H9 (cell line): ENCODE measurements at regions not wholly inside any gene's neighbourhood (a gene's known extent, or its start where the extent isn't known, plus 50 kb on each side); places are given as distances from the start of the nearest gene placed in this dataset.

Experiments
- DNase-seq: peaks from one replicate; pipeline ENCODE4 v3.0.0-alpha.2; 2017
- H2AFZ ChIP-seq: one replicate; pipeline ENCODE4 v1.6.1; 2013; ENCODE audit warnings: mild to moderate bottlenecking, low read length, control low read depth, moderate library complexity
- H2AK5ac ChIP-seq: 2 replicates; pipeline ENCODE4 v1.6.1; 2013; ENCODE audit warnings: low read length, control low read depth, mixed read lengths; ENCODE audit not compliant: insufficient read length
- H2BK120ac ChIP-seq: one replicate; pipeline ENCODE4 v1.6.1; 2013; ENCODE audit warnings: low read depth, mild to moderate bottlenecking, low read length, control low read depth, inconsistent platforms; ENCODE audit not compliant: poor library complexity, severe bottlenecking
- H2BK12ac ChIP-seq: 2 replicates; pipeline ENCODE4 v1.6.1; 2013; ENCODE audit warnings: low read length, control low read depth, mixed read lengths, low read depth; ENCODE audit not compliant: insufficient read length
- H2BK15ac ChIP-seq: 2 replicates; pipeline ENCODE4 v1.6.1; 2013; ENCODE audit warnings: low read depth, low read length, control low read depth
- H2BK20ac ChIP-seq: one replicate; pipeline ENCODE4 v1.6.1; 2013; ENCODE audit warnings: low read depth, mild to moderate bottlenecking, low read length, control low read depth, inconsistent platforms; ENCODE audit not compliant: poor library complexity, severe bottlenecking
- H2BK5ac ChIP-seq: 2 replicates; pipeline ENCODE4 v1.6.1; 2013; ENCODE audit warnings: low read length, control low read depth, mixed read lengths; ENCODE audit not compliant: insufficient read length
- H3K14ac ChIP-seq: 2 replicates; pipeline ENCODE4 v1.6.1; 2013; ENCODE audit warnings: low read length, control low read depth; ENCODE audit not compliant: insufficient read depth
- H3K18ac ChIP-seq: 2 replicates; pipeline ENCODE4 v1.6.1; 2013; ENCODE audit warnings: low read depth, mild to moderate bottlenecking, mixed read lengths, low read length, control low read depth; ENCODE audit not compliant: insufficient read length
- H3K23ac ChIP-seq: 2 replicates; pipeline ENCODE4 v1.6.1; 2013; ENCODE audit warnings: low read length, control low read depth, mixed read lengths, low read depth; ENCODE audit not compliant: insufficient read length
- H3K23me2 ChIP-seq: 2 replicates; pipeline ENCODE4 v1.6.1; 2013; ENCODE audit warnings: low read depth, mild to moderate bottlenecking, mixed read lengths, low read length, control low read depth; ENCODE audit not compliant: insufficient read length, poor library complexity, severe bottlenecking
- H3K27ac ChIP-seq: 2 replicates; pipeline ENCODE4 v1.5.1; 2013; ENCODE audit warnings: low read length, control low read depth, mixed read lengths, low read depth; ENCODE audit not compliant: insufficient read length
- H3K27me3 ChIP-seq: 2 replicates; pipeline ENCODE4 v1.6.1; 2013; ENCODE audit warnings: low read length, control low read depth, inconsistent platforms; ENCODE audit not compliant: insufficient read depth
- H3K4ac ChIP-seq: 2 replicates; pipeline ENCODE4 v1.6.1; 2013; ENCODE audit warnings: low read depth, mild to moderate bottlenecking, control low read depth, inconsistent platforms, low read length, moderate library complexity
- H3K4me1 ChIP-seq: 2 replicates; pipeline ENCODE4 v1.6.1; 2013; ENCODE audit warnings: low read length, control low read depth, inconsistent platforms; ENCODE audit not compliant: insufficient read depth
- H3K4me2 ChIP-seq: 2 replicates; pipeline ENCODE4 v1.6.1; 2013; ENCODE audit warnings: low read length, control low read depth, mixed read lengths; ENCODE audit not compliant: insufficient read length, insufficient read depth
- H3K56ac ChIP-seq: 2 replicates; pipeline ENCODE4 v1.6.1; 2013; ENCODE audit warnings: low read depth, mild to moderate bottlenecking, mixed read lengths, low read length, control low read depth; ENCODE audit not compliant: insufficient read length
- H3K79me1 ChIP-seq: 2 replicates; pipeline ENCODE4 v1.6.1; 2013; ENCODE audit warnings: low read depth, mild to moderate bottlenecking, moderate library complexity, low read length, control low read depth, inconsistent platforms; ENCODE audit not compliant: insufficient read depth, poor library complexity, severe bottlenecking
- H3K79me2 ChIP-seq: 2 replicates; pipeline ENCODE4 v1.6.1; 2013; ENCODE audit warnings: low read length, control low read depth, inconsistent platforms; ENCODE audit not compliant: insufficient read depth
- H3K9ac ChIP-seq: 2 replicates; pipeline ENCODE4 v1.6.1; 2013; ENCODE audit warnings: low read length, control low read depth, mixed read lengths; ENCODE audit not compliant: insufficient read length; ENCODE audit errors: extremely low read depth
- H3K9me3 ChIP-seq: one replicate; pipeline ENCODE4 v1.6.1; 2013; ENCODE audit warnings: low read depth, low read length, inconsistent platforms; ENCODE audit not compliant: control insufficient read depth
- H3T11ph ChIP-seq: one replicate; pipeline ENCODE4 v1.6.1; 2013; ENCODE audit warnings: mild to moderate bottlenecking, low read length, control low read depth, inconsistent platforms
- H4K20me1 ChIP-seq: one replicate; pipeline ENCODE4 v1.6.1; 2013; ENCODE audit not compliant: control insufficient read depth, insufficient read length, insufficient read depth
- H4K5ac ChIP-seq: 2 replicates; pipeline ENCODE4 v1.6.1; 2013; ENCODE audit warnings: low read depth, mild to moderate bottlenecking, mixed read lengths, low read length, control low read depth; ENCODE audit not compliant: insufficient read length
- H4K8ac ChIP-seq: replicated peaks from 2 replicates; pipeline ENCODE4 v1.6.1; 2013; ENCODE audit warnings: low read length, control low read depth, mixed read lengths, low read depth; ENCODE audit not compliant: insufficient read length
- H4K91ac ChIP-seq: 2 replicates; pipeline ENCODE4 v1.6.1; 2013; ENCODE audit warnings: low read depth, mild to moderate bottlenecking, moderate library complexity, mixed read lengths, low read length, control low read depth; ENCODE audit not compliant: insufficient read length
- H3K27ac Mint-ChIP-seq, 3 experiments: 2 replicates in 2 of 3; 3 replicates in 1 of 3; pipeline ENCODE4 v1.8.0; 2020 to 2021; ENCODE audit warnings: mixed read lengths in 3 of 3, mild to moderate bottlenecking in 1 of 3, moderate library complexity in 1 of 3
- H3K27me3 Mint-ChIP-seq: 2 replicates; pipeline ENCODE4 v1.8.0; 2021; ENCODE audit warnings: low read depth, mild to moderate bottlenecking, moderate library complexity, mixed read lengths
- H3K36me3 Mint-ChIP-seq, 3 experiments: 2 replicates in 2 of 3; 3 replicates in 1 of 3; pipeline ENCODE4 v1.8.0; 2020 to 2021; ENCODE audit warnings: low read depth in 3 of 3, mixed read lengths in 3 of 3; ENCODE audit not compliant: insufficient read depth in 1 of 3
- H3K4me1 Mint-ChIP-seq, 2 experiments: 2 replicates each; pipeline ENCODE4 v1.8.0; 2020; ENCODE audit warnings: mixed read lengths in 2 of 2
- H3K4me3 Mint-ChIP-seq, 2 experiments: 2 replicates in 1 of 2; 3 replicates in 1 of 2; pipeline ENCODE4 v1.8.0; 2020 to 2021; ENCODE audit warnings: mild to moderate bottlenecking in 2 of 2, mixed read lengths in 2 of 2, moderate library complexity in 1 of 2
- H3K9me3 Mint-ChIP-seq, 2 experiments: 2 replicates in 1 of 2; 3 replicates in 1 of 2; pipeline ENCODE4 v1.8.0; 2020; ENCODE audit warnings: mild to moderate bottlenecking in 2 of 2, mixed read lengths in 2 of 2, moderate library complexity in 1 of 2
- WGBS: extraction: QIAGEN DNeasy Blood & Tissue Kit; methylation state at CpG from one replicate; pipeline ENCODE4 v1.1.7; 2013; ENCODE audit warnings: missing lambda C conversion rate, low lambda C conversion rate, mixed read lengths; ENCODE audit not compliant: insufficient read length; ENCODE audit errors: extremely low coverage; 5-methylcytosine and 5-hydroxymethylcytosine counted together
- TF ChIP-seq, protein P1 (sequence below): fragments of 200-600 bp; sonication (generic); conservative IDR thresholded peaks from 3 replicates; pipeline ENCODE4 v1.8.0; 2021; ENCODE audit warnings: antibody characterized with exemption, mild to moderate bottlenecking

DNA sequence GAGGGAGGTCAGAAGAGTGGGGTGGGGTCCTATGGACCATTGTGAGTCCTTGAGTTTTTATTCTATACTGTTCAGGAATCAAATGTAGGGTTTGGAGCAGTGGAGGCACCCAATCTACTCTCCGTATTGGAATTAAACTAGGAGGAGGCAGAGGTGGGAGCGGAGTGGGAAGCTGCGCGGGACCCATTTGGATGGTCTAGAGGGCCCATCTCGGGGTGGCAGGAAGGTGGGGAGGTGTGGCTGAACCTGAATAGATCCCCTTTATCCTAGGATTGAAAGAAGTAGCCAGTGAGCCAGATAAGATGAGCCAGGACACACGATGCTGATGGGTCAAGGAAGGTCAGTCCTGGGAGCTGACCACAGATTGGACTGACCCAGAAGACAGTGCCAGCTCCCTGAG is 325.8 kb downstream of the AJAP1 start:
- H3K27ac ChIP-seq = no peak overlapping the region
- no peak overlapping the region for H3K14ac ChIP-seq
- no peak overlapping the region for H2BK15ac ChIP-seq
- H3K4me2 ChIP-seq = no peak overlapping the region
- peaks cover 2 to 3% of the 10 kb centered on the region in 2 experiments; a peak in 2 of 5 replicates for H3K9me3 Mint-ChIP-seq
- TF ChIP-seq, protein P1, sequence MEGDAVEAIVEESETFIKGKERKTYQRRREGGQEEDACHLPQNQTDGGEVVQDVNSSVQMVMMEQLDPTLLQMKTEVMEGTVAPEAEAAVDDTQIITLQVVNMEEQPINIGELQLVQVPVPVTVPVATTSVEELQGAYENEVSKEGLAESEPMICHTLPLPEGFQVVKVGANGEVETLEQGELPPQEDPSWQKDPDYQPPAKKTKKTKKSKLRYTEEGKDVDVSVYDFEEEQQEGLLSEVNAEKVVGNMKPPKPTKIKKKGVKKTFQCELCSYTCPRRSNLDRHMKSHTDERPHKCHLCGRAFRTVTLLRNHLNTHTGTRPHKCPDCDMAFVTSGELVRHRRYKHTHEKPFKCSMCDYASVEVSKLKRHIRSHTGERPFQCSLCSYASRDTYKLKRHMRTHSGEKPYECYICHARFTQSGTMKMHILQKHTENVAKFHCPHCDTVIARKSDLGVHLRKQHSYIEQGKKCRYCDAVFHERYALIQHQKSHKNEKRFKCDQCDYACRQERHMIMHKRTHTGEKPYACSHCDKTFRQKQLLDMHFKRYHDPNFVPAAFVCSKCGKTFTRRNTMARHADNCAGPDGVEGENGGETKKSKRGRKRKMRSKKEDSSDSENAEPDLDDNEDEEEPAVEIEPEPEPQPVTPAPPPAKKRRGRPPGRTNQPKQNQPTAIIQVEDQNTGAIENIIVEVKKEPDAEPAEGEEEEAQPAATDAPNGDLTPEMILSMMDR = no peak
- no peak overlapping the region for H2BK12ac ChIP-seq
- H3K27me3 Mint-ChIP-seq = peaks cover 15% of the 10 kb centered on the region
- peaks cover 9 to 13% of the 10 kb centered on the region in 2 experiments; a peak in 3 of 4 replicates for H3K4me1 Mint-ChIP-seq
- no peaks in the 10 kb centered on the region for H3K9me3 ChIP-seq
- no peak overlapping the region for H2AK5ac ChIP-seq
- no peaks in the 10 kb centered on the region for H3K27me3 ChIP-seq
- no peaks in the 10 kb centered on the region for H3K79me2 ChIP-seq
- no peak overlapping the region for H3T11ph ChIP-seq
- no peak overlapping the region for H2BK5ac ChIP-seq
- no CpG with 5 or more reads among the region's 6 CpGs for whole genome bisulfite sequencing
- no peak overlapping the region for H2BK120ac ChIP-seq
- H3K23ac ChIP-seq = no peak overlapping the region
- no peak overlapping the region for H3K4me3 Mint-ChIP-seq
- no peaks in the 10 kb centered on the region; a peak in 1 of 7 replicates for H3K36me3 Mint-ChIP-seq
- no peak for DNase-seq
- H3K27ac Mint-ChIP-seq = no peak overlapping the region
- H3K18ac ChIP-seq = no peak overlapping the region
- H4K20me1 ChIP-seq = no peaks in the 10 kb centered on the region
- no peaks in the 10 kb centered on the region for H3K4me1 ChIP-seq
- H2BK20ac ChIP-seq = no peak overlapping the region
- H2AFZ ChIP-seq = no peak overlapping the region
- no peak overlapping the region for H4K91ac ChIP-seq
- H4K5ac ChIP-seq = no peak overlapping the region
- H3K23me2 ChIP-seq = no peaks in the 10 kb centered on the region
- no peaks in the 10 kb centered on the region for H3K79me1 ChIP-seq
- no peak overlapping the region for H3K4ac ChIP-seq
- H3K9ac ChIP-seq = no peak overlapping the region
- H3K56ac ChIP-seq = no peak overlapping the region
- no peak overlapping the region for H4K8ac ChIP-seq
